Activated CD8-positive, alpha-beta memory T cell treated with anti-CD3 and anti-CD28 coated beads for 4 hours (primary cell): ENCODE measurements at regions not wholly inside any gene's neighbourhood (a gene's known extent, or its start where the extent isn't known, plus 50 kb on each side); places are given as distances from the start of the nearest gene placed in this dataset.

Experiments
- DNase-seq, 2 donors: peaks; one replicate each; pipeline ENCODE4 v3.0.0-alpha.2; 2020; ENCODE audit warnings: low read depth in 2 of 2

DNA sequence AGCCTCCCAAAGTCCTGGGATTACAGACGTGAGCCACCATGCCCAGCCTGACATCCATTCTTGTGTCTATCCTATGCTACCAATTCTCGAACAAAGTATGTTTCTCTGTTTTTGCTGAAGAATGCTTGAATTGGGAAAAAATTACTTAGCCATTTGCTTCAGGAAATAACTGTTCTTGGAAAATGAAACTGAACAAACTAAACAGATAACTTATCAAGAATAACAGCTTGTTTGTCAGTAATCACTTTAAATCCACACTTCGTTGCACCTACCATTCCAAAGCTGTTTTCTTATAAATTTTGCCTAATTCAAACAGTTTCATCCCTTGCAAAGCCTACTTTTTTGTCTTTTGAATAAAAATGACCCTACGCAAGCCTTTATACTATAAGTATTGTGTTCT lies 672.9 kb downstream of the SUCLG1 start:
- DNase-seq = no peak

- DNase-seq = no peak
Measured at GRCh38 chr2:83784947-83785346, 674.1 kb downstream of the SUCLG1 start.

- DNase-seq = no peak
Measured at GRCh38 chr2:83784315-83784714, 674.8 kb downstream of the SUCLG1 start.

- DNase-seq = no peak
Measured at GRCh38 chr2:83782122-83782521, 677.0 kb downstream of the SUCLG1 start.

- no peak for DNase-seq
Measured at GRCh38 chr2:83764447-83765005, 694.6 kb downstream of the SUCLG1 start.

DNA sequence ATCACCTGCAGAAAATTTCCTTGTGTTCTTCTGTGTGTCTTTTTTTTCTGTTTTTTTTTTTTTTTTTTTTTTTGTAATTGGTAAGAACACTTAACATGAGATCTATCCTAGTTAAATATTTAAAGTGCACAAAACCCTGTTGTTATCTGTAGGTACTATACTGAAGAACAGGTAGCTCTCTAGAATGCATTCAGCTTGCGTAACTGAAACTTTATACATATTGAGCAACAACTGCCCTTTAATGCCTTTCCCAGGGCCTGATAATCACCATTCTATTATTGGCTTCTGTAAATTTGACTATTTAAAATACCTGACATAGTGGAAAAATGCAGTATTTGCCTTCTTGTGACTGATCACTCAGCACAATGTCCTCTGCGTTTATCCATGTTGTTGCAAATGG lies 701.8 kb downstream of the SUCLG1 start:
- DNase-seq = no peak

GRCh38 chr2:83756219-83756618 lies 702.9 kb downstream of the SUCLG1 start:
- no peak for DNase-seq

- no peak for DNase-seq
Measured at GRCh38 chr2:83747141-83747540, 711.9 kb downstream of the SUCLG1 start.

- no peak for DNase-seq
Measured at GRCh38 chr2:83744855-83745254, 714.2 kb downstream of the SUCLG1 start.

DNA sequence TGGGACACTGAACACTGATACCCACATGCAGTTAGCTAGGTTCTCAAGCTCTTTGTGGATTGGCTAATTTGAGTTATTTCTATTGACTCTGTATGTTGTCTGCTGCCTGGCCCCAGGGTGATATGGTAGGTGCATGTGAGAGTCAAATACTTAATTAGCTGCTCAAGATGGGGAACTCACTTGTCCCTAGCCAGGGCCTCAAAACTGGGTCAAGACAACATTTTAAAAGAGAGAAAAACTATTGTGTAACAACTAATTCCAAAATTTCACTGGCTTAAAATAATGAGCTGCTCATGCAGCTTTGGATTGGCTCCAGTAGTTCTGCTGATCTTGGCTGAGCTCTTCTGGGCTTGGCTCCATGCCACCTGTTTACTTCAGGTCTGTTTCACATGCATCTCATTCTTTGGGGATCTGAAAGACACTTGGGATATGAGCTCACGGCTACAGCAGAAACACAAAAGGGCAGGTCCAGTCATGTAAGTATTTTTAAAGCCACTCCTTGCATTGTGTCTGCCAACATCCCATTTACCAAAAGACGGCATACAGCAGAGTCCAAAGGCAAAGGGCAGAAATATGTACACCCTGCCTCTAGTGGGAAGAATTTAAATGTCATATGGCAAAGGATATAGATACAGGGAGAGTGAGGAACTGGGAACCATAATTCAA lies 716.8 kb downstream of the SUCLG1 start:
- DNase-seq = no peak

DNA sequence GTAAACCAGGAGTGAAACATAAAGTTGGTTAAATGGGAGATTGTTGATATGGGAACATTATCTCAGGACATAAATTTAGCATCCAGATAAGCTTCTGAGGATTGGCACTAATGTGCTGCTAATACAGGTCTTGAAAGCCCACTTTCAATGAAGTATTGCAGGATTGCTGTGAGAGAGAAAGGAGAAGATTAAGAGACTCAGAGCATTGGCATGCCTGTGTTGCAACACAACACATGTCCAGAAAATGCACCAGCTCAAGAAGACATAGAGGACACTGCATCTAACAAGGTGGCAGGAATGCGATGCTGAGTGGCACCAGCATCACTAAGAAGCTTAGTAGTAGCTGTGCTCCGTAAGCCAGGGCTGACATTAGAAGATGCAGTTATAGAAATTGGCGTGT lies 728.9 kb downstream of the SUCLG1 start:
- no peak for DNase-seq

DNA sequence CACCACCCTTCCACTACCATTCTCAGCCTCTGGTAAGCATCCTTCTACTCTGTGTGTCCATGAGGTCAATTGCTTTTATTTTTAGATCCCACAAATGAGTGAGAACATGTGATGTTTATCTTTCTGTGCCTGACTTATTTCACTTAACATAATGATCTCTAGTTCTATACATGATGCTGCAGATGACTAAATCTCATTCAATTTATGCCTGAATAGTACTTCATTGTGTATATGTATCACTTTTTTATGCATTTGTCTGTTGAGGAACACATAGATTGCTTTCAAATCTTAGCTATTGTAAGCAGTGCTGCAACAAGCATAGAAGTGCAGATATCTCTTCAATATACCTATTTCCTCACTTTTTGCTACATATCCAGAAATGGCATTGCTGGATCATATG lies 733.3 kb downstream of the SUCLG1 start:
- no peak for DNase-seq

- no peak for DNase-seq
Measured at GRCh38 chr2:83705146-83705545, 753.9 kb downstream of the SUCLG1 start.

DNA sequence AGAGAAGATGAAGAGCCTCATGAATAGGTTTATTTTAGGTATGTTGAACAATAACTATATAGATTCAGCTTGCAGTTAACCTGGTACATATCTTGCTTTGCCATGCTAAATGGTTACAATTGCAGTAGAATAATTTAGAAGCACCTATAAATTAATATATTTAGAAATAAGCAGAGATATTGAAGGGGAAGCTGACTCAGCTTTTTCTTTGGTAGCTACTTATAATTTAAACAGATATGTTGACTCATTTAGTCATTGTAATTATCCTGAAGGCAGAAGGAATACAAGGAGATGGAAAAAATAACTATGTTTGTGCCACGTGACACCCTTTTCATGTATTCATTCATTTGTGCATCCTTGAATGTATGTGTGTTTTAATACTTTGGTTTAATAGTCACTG lies 755.5 kb downstream of the SUCLG1 start:
- no peak for DNase-seq

DNA sequence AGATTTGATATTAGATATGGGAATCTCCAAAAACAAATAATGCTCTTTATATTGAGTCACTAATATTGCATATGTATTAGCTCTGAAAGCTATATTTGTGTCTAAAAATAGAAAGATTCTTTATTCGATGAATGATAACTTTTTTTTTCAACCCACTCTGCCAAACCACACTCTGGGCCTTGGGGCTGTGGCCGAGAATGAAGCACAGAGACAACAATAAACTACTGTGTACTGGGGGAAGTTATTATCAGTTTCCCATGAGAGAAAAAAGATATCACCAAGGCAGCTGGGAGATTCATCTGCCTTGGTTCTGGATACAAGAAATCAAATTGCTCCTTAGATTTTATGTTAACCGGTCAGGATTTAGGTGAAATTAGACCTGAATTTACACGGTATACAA lies 762.2 kb downstream of the SUCLG1 start:
- no peak for DNase-seq

- DNase-seq = no peak
Measured at GRCh38 chr2:83695530-83695929, 763.5 kb downstream of the SUCLG1 start.

- no peak for DNase-seq
Measured at GRCh38 chr2:83695037-83695436, 764.0 kb downstream of the SUCLG1 start.

DNA sequence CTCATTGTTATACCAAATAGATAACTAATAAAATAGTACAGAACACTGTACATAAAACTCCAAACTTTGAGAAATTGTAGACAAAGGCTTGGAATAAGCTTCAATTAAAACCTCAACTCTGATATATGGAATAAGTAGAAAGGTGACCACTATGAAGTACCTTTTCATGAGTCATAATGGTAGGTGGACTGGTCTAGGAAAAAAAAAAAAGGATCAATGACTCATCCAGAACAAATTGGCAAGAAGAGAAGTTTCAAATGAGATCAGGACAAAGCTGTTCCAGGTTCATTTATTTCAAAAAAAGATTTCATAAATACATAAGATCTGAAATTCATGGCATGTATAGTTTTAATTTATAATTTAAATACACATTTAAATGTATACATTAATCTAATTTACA lies 769.7 kb downstream of the SUCLG1 start:
- no peak for DNase-seq

GRCh38 chr2:83686863-83687262 lies 772.2 kb downstream of the SUCLG1 start:
- DNase-seq = no peak

- no peak for DNase-seq
Measured at GRCh38 chr2:83674050-83674449, 785.0 kb downstream of the SUCLG1 start.

GRCh38 chr2:83665894-83666293 lies 793.2 kb downstream of the SUCLG1 start:
- DNase-seq = no peak

DNA sequence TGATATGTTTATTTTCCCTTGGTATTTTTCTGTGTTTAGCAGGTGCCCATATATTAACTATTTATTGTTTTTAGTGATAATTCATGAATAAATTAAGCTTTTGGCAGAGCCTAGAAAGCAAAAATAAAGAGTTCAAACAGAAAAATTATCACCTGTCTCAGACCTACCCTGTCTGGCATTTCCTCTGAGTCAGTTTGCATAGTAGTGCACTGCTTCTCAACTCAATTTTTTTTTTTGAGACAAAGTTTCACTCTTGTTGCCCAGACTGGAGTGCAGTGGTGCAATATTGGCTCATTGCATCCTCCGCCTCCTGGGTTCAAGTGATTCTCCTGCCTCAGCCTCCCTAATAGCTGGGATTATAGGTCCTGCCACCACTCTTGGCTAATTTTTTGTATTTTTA lies 793.9 kb downstream of the SUCLG1 start:
- DNase-seq = no peak

GRCh38 chr2:83661711-83662110 lies 797.4 kb downstream of the SUCLG1 start:
- DNase-seq = no peak

DNA sequence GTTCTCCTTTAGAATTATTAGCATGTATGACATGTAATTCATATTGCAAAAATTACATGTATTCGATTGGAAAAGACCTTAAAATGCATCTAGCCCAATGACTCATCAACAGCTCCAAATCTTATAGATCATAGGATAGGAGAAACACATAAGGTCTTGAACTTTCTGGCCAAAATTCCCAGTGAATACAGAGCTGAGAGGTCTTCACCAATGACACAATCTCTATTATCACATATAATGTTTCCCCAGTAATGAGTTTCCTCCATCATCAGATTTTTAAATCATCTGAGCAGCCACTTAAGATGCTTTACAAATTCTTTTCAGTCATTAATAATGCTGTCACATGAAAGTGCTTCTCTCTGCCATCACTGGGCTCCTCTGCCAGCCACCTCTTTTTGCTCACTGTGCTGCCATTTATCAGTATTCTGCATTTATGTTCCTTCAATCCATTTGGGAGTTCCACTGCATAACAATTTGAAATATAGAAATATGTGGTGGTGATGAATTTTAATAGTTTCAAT lies 804.9 kb downstream of the SUCLG1 start:
- no peak for DNase-seq
